NCI-H1417 (cell line): ENCODE measurements at regions not wholly inside any gene's neighbourhood (a gene's known extent, or its start where the extent isn't known, plus 50 kb on each side); places are given as distances from the start of the nearest gene placed in this dataset.

Source experiments
- DNase-seq, 3 experiments: peaks; one replicate each; lab custom pipeline; 2025; lab: John Stamatoyannopoulos, UW

DNA sequence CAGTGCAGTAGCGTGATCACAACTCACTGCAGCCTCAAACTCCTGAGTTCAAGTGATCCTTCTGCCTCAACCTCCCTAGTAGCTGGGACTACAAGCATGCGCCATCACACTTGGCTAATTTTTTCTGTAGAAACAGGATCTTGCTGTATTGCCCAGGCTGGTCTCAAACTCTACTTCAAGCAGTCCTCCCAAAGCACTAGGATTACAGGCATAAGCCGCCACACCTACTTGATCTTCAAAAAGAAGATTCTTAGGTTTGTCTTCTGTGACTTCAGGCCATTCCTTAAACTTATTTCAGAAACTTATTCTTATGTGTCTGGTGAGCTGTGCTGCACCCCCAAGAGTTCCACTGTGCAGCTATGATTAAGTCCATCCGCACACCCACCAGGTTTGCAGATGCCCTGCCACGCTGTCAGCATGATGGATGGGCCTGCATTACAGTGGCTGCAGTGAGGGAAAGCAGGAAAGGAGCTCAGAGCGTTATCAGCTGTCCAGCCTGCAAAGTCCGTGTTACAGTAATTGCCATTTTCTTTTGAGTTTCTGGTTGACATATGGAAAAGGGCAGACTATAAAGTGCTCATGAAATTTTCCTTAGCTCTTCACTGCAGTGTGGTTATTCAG is 146.6 kb downstream of the AASDH start:
- peak in 2 of 3 experiments; percentile 16 to 64 for DNase-seq

DNA sequence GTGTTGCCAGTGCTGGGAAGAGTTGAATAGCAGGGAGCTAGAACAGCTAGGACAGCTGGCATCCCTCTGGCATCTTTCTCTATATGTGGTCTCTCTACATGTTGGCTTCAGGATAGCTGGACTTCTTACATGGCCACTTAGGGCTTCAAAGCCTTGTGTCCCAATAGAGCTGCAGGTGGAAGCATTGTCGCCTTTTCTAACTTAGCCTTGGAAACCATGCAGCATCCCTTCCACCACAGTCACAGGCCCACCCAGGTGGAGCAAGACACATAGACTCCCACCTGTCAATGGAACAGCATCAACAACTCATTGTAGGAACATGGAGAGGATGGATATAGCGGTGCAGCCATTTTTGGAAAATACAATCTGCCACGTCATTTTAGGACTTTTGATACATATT is 149.0 kb downstream of the AASDH start:
- DNase-seq: no peak

DNA sequence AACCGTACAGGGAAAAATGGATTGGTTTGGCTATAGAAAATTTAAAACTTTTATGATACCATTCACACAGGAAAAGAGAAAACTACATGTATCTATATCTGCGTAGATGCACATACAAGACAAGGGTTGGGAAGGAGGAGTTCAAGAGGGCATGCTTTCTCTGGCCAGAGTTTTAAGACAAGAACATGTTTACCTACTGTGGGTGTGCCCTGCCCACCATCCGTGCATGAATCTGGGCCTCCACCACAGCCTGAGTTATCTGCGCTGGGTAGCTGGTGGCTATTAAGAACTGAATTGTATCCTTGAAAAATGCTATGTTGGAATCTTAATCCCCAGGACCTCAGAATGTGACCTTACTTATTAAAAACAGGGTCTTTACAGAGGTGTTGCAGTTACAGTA is 151.6 kb downstream of the AASDH start:
- DNase-seq: no peak

DNA sequence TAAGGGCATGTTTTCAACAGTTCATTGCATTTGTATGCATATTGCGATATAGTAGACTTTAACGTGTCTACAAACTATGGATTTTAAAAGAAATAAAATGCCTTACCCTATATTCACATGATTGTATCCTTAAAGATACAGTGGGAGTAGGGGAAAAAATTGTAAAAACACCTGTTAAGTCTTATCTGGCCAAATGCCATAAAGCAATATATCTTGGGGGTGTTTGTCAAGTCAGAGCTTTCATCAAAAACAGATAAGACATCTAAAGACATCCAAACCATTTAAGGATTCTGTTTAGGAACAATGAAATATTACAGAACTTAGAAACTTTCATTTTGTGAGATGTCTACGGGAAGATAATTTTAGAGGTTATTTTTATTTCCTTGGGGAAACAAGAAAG is 152.3 kb downstream of the AASDH start:
- no peak for DNase-seq

DNA sequence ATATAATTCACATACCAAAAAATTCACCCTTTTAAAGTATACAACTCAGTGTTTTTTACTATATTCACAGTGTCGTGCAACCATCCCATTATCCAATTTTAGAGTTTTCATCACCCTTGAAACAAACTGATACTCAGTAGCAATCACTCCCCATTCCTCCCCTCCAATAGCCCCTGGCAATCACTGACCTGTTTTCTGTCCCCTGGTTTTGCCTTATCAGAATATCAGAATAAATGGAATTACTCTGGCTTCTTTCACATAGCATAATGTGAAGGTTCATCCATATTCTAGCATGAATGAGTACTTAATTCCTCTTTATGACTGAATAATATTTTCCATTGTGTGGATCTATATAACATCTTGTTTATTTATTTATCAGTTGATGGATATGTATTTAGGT is 153.2 kb downstream of the AASDH start:
- no peak for DNase-seq

DNA sequence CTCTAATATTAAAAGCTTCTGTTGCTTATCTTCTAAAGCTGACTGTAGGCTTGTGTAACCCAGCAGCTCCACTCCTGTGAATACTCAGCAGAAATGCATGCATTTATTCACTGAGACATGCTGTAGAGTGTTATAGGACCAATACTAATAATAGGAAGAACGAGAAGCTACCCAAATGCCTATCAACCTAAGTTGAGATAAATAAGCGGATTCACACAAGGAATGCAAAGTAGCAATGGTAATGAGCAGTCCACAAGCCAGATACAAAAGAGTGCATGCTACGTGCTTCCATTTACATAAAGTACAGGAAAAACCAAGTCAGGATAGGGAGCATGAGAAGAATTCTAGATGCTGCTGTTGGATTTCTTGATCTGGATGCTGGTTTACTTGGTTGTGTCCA is 155.9 kb downstream of the AASDH start:
- no peak for DNase-seq

DNA sequence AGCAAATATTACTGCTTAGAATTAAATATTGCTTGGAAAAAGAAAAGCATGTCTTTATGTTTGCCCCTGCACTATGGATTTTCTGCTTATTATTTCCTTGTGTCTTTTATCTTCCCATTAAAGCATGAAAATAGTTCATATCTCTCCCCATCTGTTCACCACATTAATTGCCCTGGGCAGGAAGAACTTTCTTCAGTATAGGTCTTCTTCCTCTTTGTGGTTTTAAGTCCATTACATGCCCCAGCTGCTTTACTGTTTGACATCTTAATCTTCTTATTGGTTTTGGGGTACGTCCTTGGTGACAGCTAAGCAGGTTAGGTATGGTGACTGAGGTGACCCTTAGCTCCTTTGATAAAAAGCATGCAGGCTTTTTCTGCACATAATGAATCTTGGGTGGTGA is 157.3 kb downstream of the AASDH start:
- no peak for DNase-seq

DNA sequence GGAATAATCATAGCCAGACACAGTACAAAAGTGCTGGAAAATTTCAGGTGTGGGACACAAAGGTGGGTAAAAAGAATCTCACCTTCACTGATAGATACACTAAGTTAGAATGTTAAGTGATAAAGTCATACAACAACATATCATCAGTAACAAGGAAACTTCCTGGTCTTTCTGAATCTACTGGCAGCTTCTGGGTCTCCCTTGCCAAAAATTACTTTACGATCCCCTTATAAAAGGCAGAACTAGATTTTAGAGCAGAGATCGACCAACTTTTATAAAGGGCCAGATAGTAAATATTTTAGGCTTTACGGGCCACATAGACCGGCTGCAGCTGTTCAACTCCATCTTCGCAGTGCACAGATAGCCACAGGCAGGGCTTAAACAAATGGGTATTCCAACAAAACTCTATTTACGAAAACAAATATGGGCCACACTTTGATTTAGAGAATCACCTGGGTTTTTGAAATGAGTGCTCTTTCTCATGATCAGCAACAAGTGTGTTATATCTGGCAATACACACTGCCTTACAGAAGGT is 159.9 kb downstream of the AASDH start:
- DNase-seq: no peak

DNA sequence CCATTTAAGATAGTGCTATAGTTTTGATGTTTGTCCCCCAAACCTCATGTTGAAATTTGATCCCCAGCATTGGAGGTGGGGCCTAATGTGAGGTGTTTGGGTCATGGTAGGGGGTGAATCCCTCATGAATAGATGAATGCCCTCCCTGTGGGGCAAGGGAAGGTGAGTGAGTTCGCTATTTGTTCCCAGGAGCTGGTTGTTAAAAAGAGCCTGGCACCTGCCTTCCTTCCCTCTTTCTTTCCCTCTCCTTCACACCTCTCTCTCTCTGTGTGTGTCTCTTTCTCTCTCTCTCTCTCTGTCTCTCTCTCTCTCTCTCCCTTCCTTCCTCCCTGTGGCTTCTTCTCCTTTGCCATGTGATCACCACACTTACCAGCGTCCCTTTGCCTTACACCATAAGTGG is 160.7 kb downstream of the AASDH start:
- DNase-seq: no peak

DNA sequence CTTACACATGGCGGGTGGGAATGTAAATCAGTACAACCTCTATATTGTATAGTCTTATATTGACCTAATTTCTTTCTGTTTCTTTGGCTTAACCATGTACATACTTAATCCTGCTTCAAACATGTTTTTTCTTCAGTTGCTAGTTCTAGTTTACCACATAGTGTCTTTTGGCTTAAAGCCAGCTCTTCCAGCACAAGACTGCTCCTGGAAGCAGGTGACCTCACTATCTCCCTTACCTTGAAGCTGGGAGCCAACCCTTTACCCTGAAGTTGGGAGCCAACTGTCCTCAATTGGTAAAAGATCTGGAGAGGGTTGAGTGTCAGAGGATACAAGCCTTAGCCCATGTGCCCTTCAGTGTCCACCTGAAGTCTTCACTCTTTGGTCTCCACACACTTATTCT is 162.7 kb downstream of the AASDH start:
- DNase-seq: no peak

DNA sequence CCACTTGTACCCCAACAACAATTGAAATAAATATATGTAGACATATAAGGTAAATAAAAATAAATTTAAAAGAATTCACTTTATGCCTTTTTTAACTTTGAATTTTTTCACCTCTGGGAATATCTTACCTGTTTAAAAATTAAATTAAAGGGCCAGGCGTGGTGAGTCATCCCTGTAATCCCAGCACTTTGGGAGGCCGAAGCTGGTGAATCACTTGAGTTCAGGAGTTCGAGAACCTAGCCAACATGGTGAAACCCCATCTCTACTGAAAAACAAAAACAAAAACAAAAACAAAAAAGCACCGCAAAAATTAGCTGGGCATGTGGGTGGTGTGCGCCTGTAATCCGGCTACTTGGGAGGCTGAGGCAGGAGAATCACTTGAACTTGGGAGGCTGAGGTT is 164.8 kb downstream of the AASDH start:
- DNase-seq: no peak

DNA sequence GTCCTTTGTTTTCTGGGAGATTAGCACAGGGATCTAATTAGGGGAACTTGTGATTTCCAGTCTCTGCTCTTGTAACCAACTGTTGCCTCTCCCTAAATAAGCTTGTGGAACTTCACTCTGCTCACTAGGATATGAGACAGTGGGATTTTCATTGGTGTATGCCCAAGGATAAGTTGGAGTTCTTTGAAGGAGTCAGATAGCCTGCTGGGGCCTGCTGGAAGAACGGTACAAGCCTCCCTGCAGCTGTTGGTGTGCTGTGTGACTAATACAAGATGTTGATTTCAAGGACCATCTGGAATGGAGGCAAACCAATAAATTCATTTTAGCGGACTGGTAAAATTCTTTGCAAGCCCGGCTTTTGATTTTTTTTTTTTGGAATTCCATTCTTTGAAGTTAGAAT is 167.0 kb downstream of the AASDH start:
- DNase-seq: no peak

DNA sequence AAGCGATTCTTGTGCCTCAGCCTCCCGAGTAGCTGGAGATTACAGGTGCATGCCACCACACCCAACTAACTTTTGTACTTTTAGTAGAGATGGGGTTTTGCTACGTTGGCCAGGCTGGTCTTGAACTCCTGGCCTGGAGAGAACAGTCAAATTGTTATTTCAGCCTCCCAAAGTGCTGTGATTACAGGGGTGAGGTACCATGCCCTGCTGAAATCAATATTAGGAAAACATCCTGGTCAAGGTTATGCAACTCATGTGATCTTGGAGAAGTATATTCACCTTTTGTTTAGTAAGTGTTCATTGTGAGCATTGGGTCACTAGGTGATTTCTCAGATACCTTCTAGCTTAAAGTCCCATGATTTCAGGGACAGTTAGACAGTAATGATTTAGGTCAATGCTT is 167.8 kb downstream of the AASDH start:
- DNase-seq: no peak

DNA sequence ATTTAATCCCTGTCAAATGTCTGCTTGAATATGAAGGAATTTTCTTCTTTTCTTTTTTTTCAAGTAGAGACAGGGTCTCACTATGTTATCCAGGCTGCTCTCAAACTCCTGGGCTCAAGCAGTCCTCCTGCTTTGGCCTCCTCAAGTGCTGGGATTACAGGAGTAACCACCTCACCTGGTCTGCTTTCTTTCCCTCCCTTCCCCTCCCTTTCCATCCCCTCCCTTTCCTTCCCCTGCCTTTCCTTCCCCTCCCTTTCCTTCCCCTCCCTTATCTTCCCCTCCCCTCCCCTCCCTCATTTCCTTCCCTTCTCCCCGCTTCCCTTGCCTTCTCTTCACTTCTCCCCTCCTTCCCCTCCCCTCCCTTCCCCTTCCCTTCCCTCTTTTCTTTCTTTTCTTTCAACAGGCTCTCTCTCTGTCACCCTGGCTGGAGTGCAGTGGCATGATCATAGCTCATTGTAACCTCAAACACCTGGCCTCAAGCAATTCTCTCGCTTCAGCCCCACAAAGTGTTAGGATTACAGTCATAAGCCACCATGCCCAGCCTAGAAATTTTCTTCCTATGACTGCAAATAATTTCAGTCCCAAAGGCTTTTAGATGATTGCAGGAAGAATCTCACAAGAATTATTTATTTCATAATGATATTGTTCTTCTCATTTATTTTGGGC is 168.9 kb downstream of the AASDH start:
- no peak for DNase-seq

DNA sequence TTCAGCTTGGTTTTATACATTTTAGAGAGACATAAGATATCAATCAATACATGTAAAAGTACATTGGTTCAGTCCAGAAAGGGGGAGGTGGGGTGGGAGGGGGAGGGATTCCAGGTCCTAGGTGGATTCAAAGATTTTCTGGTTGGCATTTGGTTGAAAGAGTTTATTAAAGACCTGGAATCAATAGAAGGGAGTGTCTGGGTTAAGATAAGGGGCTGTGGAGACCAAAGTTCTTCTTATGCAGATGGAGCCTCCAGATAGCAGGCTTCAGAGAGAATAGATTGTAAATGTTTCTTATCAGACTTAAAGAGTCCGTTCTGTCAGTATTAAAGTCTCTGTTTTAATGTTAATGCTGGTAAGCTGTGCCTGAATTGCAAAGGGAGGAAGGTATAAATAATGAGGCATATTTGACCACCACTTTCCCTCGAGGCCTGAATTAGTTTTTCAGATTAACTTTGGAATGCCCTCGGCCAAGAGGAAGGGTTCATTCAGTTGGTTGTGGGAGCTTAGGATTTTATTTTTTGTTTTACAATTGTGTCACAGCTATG is 169.9 kb downstream of the AASDH start:
- DNase-seq: no peak

DNA sequence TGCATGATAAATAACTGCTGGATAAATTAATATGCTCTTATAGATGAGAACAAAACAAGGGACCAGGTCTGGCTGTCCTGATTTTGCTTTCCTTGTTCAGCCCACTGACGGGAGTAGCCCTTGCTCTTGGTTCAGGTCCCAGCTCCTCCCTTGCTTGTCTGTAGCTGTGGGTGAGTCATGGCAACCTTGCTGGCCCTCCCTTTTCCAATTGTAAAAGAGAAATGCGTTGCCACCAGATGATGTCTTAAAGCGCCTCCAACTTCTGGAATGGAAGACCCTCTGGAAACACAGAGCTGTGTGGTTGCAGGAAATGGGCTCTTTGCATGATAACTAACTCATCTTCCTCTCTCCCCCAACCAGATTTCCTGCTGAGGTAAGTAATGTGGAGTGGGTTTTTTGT is 171.4 kb downstream of the AASDH start:
- peak in 2 of 3 experiments; percentile 68 to 92 for DNase-seq

DNA sequence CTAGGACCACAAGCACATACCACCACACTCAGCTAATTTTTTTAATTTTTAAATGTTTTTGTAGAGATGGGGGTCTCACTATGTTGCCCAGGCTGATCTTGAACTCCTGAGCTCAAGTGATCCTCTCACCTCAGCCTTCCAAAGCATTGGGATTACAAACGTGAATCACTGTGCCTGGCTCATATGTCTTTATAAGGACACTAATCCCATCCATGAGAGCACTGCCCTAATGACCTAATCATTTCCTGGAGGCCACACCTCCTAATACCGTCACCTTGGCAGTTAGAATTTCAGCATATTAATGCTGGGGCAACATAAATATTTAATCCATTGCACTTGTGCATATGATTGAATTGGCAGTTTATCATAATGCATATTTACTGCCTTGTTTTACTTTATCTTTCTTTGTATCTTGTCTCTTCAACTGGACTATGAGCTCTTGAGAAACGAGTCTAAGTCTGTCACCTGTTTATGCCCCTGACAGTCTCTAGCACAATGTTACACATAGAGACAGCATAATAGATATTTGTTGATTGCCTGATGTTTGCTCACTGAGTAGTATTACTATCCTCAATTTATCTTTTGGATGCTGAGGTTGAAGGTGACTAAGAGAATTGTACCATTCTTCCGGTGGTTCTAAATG is 172.0 kb downstream of the AASDH start:
- DNase-seq: peak in 2 of 3 experiments; percentile 18 to 65

DNA sequence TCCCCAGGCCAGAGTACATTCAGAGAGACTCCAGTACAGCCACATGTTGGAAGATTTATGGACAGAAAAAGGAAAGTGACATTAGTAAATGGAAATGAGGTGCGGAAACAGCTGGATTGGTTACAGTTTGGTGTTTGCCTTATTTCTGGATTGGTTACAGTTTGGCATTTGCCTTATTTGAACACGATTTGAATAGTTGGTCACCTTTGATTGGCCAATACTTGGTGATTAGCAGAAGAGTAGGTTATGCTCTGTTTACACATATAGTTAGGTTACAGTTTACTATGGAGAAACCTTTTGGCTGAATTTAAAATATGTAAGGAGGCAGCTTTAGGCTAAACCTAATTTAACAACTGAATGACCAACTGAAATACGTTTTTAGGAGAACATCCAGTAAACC is 173.7 kb downstream of the AASDH start:
- DNase-seq: no peak

DNA sequence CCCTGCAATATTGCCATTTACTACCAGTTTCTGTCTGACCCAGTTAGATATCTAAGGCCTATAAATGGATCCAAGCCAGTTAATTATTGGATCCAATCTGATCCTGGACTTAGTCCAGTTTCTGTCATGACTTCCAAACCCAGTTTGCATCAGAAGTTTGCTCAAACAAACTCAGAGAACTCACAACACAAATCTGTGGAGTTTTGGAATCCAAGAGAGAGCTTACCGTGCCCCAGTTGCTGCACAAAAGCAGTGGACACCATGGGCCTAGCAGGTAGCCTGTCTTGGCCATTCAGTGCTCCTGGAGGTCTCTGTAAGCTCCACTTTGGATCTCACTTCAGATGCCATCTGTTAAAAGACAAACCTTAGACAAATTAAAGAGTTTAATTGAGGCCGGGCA is 174.5 kb downstream of the AASDH start:
- DNase-seq: no peak

DNA sequence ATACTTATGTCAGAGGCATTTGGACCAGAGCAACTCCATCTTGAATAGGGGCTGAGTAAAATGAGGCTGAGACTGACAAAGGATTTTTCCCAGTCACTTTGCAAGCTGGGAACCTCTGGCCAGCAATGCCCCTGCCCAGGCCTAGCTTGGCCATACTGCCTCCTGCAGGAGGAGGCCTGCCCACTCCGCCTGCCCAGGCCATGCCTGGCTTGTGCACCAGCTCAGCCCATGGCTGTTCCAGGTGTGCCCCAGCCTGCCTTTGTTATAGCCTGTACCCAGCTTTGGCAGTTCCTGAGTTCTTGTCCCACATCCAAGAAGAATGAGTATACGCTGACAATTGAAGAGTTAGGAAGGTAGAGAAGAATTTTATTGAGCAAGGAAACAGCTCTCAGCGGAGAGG is 176.1 kb downstream of the AASDH start:
- no peak for DNase-seq

DNA sequence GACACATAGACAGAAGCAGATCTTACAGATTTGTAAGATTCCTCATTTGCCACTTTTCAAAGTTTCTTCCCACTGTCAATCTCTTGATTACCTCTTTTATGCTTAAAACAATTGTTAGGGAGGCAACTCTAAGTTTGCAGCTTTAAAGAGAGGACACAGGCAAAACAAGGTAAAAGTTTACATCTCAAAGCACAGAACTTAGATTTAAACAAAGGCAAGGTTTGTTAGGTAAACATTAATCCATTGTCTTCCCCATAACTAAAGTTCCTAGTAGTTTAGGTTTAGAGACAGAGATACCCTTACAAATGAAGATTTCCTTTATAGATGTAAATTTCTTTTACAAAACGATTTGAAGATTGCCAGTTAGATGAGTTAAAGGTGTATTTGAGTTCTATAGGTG is 176.9 kb downstream of the AASDH start:
- DNase-seq: no peak

DNA sequence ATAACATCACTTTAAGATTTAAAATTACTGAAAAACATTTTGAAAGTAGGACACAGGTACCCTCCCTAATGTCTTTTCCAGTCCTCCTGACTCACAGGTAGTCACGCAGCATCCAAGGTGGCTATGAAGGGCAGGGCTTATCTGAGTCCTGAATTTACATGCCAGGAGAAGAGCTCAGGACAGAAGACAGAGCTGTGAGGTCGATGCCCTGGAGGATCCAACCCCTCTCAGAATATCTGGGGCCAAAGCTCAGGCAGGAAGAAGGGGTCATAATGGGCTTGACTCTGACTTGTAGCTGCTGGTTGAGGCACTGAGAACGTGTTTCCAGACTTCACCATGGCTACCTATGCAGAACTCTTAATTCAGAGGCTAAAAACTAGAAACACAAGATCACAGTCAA is 177.5 kb downstream of the AASDH start:
- no peak for DNase-seq

DNA sequence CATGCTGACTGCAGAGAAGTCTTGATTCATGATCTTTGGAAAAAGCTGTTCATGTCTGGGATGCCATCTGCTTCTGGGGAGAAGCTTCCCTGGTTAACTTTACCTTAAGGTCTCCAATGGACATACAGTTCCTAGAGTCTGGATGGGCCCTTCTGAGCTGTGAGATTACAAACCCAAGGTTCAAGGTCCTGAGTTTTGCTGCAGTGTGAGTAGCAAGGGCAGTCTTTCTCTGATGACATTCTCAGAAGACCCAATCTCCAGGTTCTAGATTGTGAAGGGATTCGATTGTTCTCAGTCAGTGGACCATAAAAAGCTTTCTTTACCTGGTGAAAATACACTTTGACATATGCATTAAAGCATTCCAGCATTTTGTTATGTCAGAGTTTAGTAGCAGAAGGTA is 179.2 kb downstream of the AASDH start:
- DNase-seq: no peak
